Cardiac fibroblast (primary cell): ENCODE measurements at regions not wholly inside any gene's neighbourhood (a gene's known extent, or its start where the extent isn't known, plus 50 kb on each side); places are given as distances from the start of the nearest gene placed in this dataset.

Experiments used
- DNase-seq, 2 donors: peaks; one replicate each; pipeline versions ENCODE4 v3.0.0 to v3.0.0-alpha.2; 2010; ENCODE audit warnings: low read depth in 2 of 2
- H3K4me3 ChIP-seq, 2 donors: replicated peaks in 1 of 2; 1 replicate in 1 of 2; 2 replicates in 1 of 2; pipeline ENCODE4 v1.5.1; 2011; ENCODE audit warnings: low read depth in 2 of 2, low read length in 2 of 2, mild to moderate bottlenecking in 2 of 2, moderate library complexity in 1 of 2
- CTCF ChIP-seq: IDR thresholded peaks from one replicate; pipeline ENCODE4 v1.5.1; 2011; ENCODE audit warnings: low read depth, mild to moderate bottlenecking, low read length, inconsistent platforms

DNA sequence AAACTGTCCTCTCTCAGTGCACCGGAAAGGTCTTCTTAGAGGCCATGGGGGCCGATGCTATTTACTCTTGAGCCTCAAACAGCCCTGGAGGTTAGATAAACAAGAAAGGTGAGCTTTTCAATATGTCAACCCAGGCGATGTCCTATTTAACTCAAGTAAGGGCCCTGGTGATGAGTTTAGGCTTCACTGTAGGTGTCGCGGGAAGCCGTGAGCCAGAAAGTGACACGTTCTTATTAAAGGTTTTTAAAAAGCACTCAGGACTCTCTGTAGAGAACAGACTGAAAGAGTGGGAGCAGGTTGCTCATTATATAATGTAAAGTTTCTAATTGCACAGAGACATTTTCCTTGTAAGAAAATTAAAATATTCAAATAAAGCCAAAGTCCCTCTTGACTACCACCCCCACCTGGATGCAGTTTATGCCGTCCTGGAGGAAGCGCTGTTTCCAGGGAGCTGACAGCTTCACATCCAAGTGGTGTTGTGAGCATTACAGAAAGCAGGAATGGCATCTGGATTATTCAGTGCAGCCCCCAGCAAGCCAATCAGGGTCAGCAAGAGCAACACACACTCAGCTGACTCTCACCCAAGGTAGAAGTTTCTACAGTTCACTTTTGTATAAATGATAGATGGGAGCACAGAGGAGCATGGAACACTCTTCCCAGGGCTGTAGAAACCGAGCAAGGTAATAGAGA, 280.3 kb downstream of the DRD1 start:
- no peak for DNase-seq
- no peak for TF ChIP-seq CTCF
- H3K4me3 ChIP-seq: no peak overlapping the region

GRCh38 chr5:175162036-175162435, 281.9 kb downstream of the DRD1 start:
- TF ChIP-seq CTCF: no peak
- no peak for DNase-seq
- no peak overlapping the region for H3K4me3 ChIP-seq

- TF ChIP-seq CTCF: no peak
- no peak overlapping the region for H3K4me3 ChIP-seq
- DNase-seq: no peak
These were observed 284.0 kb downstream of the DRD1 start for GRCh38 chr5:175159956-175160355.

DNA sequence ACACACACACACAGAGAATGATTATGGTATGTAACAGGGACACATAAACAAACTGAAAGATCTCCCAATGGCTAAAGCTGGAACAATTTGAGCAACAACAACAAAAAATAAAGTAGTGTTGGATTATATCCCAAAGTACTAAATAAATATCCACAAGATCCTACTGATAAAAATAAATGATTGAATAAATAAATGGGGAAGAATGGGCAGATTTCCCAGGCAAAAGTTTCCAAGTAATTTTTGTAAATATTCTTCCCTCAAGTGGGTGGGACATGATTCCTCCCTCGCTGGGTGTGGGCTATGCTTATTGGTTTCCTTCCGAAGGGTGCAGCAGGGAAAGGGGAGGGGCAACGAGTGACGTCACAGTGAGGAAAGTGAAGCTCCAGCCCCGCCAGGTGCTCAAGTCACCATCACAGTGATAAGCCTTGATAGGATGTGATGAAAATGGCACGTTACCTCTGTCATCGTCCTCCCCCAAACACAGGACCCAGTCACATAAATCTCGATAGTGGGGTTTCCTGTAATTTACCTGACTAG, 295.3 kb downstream of the DRD1 start:
- no peak for DNase-seq
- H3K4me3 ChIP-seq: no peak overlapping the region
- no peak for TF ChIP-seq CTCF

DNA sequence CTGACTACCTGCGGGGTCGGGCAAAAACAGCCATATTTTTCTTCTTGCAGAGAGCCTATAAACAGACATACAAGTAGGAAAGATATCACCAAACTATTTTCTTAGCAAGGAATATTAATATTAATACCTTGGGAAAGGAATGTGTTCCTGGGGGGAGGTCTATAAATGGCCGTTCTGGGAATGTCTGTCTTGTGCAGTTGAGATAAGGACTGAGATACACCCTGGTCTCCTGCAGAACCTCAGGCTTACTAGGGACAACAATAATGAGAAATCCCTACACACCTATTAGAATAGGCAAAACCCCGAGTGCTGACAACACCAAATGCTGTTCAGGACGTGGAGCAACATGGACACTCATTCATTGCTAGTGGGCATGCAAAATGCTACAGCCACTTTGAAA, 297.2 kb downstream of the DRD1 start:
- TF ChIP-seq CTCF: no peak
- no peak overlapping the region for H3K4me3 ChIP-seq
- no peak for DNase-seq

- H3K4me3 ChIP-seq: no peak overlapping the region
- TF ChIP-seq CTCF: no peak
- DNase-seq: no peak
These were observed 302.6 kb downstream of the DRD1 start for GRCh38 chr5:175141421-175141820.

- no peak overlapping the region for H3K4me3 ChIP-seq
- no peak for DNase-seq
- no peak for TF ChIP-seq CTCF
These were observed 310.8 kb downstream of the DRD1 start for GRCh38 chr5:175133185-175133584.
